ENCODE measurements at regions not wholly inside any gene's neighbourhood (a gene's known extent, or its start where the extent isn't known, plus 50 kb on each side); places are given as distances from the start of the nearest gene placed in this dataset.

DNA sequence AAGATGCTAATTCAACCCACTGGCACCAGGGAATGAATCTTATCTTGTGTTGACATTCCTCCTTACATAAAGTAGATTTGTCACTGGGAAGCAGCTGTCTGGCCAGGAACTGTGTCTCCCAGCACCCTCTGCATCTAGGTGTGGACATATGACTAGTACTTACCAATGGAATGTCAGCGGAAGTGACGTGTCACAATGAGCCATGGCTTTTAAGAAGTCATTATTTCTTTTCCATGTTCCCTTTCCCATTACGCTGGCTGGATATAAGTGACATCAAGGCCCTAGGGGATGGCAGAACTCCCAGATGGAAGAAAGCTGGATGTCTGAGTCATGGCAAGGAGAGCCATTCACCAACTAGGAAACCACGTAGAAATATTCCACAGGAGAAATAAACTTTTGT, 84.7 kb upstream of the MAST4 start:
- TF ChIP-seq, protein P1, sequence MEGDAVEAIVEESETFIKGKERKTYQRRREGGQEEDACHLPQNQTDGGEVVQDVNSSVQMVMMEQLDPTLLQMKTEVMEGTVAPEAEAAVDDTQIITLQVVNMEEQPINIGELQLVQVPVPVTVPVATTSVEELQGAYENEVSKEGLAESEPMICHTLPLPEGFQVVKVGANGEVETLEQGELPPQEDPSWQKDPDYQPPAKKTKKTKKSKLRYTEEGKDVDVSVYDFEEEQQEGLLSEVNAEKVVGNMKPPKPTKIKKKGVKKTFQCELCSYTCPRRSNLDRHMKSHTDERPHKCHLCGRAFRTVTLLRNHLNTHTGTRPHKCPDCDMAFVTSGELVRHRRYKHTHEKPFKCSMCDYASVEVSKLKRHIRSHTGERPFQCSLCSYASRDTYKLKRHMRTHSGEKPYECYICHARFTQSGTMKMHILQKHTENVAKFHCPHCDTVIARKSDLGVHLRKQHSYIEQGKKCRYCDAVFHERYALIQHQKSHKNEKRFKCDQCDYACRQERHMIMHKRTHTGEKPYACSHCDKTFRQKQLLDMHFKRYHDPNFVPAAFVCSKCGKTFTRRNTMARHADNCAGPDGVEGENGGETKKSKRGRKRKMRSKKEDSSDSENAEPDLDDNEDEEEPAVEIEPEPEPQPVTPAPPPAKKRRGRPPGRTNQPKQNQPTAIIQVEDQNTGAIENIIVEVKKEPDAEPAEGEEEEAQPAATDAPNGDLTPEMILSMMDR (IDR thresholded peaks at IDR 0.05; ENCODE audit: low read depth, low read length, missing control alignments), result no peak
- in situ Hi-C loops (cut with HindIII; ENCODE audit: low sequenced_read_pairs), result no loop called here
- H3K4me3 ChIP-seq (ENCODE audit: low read depth, low read length), result no peak overlapping the region
- DNase-seq (ENCODE audit: low read depth), result no peak

DNA sequence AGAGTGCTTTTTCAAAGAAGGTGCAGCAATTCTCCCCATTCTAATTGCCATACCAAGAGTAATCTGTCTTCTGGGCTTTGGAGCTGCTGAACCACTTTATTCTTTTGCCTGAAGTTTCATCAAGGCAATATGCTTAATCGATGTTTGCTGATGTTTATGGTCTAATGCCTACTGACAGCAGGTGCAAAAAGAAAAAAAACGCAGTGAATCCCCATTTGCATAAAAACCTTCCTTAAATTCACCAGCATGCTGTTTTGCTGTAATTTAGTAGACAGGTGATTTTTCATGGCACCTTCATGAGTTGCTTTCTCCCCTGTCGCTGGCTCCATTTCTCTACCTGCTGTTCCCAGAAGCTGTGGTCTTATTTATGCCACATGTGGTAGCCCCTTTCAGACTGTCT, 83.1 kb upstream of the MAST4 start:
- no peak for DNase-seq (ENCODE audit: low read depth)
- TF ChIP-seq, protein P1 (IDR thresholded peaks at IDR 0.05; ENCODE audit: low read depth, low read length, missing control alignments), result no peak
- in situ Hi-C loops (cut with HindIII; ENCODE audit: low sequenced_read_pairs), result no loop called here
- H3K4me3 ChIP-seq (ENCODE audit: low read depth, low read length), result no peak overlapping the region

- in situ Hi-C loops (cut with HindIII; ENCODE audit: low sequenced_read_pairs), result no loop called here
- TF ChIP-seq, protein P1 (IDR thresholded peaks at IDR 0.05; ENCODE audit: low read depth, low read length, missing control alignments), result no peak
- DNase-seq (ENCODE audit: low read depth), result no peak
- H3K4me3 ChIP-seq (ENCODE audit: low read depth, low read length), result no peak overlapping the region
Measured at GRCh38 chr5:66515209-66515608, 81.0 kb upstream of the MAST4 start.

GRCh38 chr5:66516550-66516949, 79.6 kb upstream of the MAST4 start:
- no peak overlapping the region for H3K4me3 ChIP-seq (ENCODE audit: low read depth, low read length)
- no peak for DNase-seq (ENCODE audit: low read depth)
- in situ Hi-C loops (cut with HindIII; ENCODE audit: low sequenced_read_pairs), result no loop called here
- TF ChIP-seq, protein P1 (IDR thresholded peaks at IDR 0.05; ENCODE audit: low read depth, low read length, missing control alignments), result no peak

DNA sequence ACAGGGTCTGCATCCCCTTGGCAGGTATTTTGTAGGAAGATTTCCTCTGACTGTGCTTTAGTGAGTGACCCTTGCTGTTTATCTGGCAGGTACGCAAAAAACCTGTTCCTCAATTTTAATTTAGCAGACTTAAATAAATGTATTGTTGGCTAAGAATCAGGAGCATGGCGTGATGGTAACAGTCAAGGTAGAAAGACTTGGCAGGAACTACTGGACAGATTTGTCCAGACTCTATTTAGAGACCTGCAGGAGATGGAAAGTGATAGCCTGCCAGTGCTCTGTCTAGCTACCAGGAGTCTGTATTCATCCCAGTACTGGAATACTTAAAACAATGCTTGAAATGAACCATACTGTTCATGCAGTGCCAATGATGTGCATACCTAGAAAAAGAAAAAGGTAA, 78.8 kb upstream of the MAST4 start:
- in situ Hi-C loops (cut with HindIII; ENCODE audit: low sequenced_read_pairs), result no loop called here
- no peak for DNase-seq (ENCODE audit: low read depth)
- no peak overlapping the region for H3K4me3 ChIP-seq (ENCODE audit: low read depth, low read length)
- TF ChIP-seq, protein P1 (IDR thresholded peaks at IDR 0.05; ENCODE audit: low read depth, low read length, missing control alignments), result no peak

GRCh38 chr5:66518052-66518451, 78.1 kb upstream of the MAST4 start:
- no peak overlapping the region for H3K4me3 ChIP-seq (ENCODE audit: low read depth, low read length)
- in situ Hi-C loops (cut with HindIII; ENCODE audit: low sequenced_read_pairs), result no loop called here
- DNase-seq (ENCODE audit: low read depth), result no peak
- TF ChIP-seq, protein P1 (IDR thresholded peaks at IDR 0.05; ENCODE audit: low read depth, low read length, missing control alignments), result no peak

- in situ Hi-C loops (cut with HindIII; ENCODE audit: low sequenced_read_pairs), result no loop called here
- H3K4me3 ChIP-seq (ENCODE audit: low read depth, low read length), result no peak overlapping the region
- no peak for DNase-seq (ENCODE audit: low read depth)
- TF ChIP-seq, protein P1 (IDR thresholded peaks at IDR 0.05; ENCODE audit: low read depth, low read length, missing control alignments), result no peak
Measured at GRCh38 chr5:66518753-66519152, 77.4 kb upstream of the MAST4 start.
